ELF-1 (cell line): ENCODE measurements at regions not wholly inside any gene's neighbourhood (a gene's known extent, or its start where the extent isn't known, plus 50 kb on each side); places are given as distances from the start of the nearest gene placed in this dataset.
A peak's percentile ranks its signal among the peaks of the same experiment; 100 is the strongest.

Experiments used
- DNase-seq: peaks from one replicate; pipeline ENCODE4 v3.0.0-alpha.2; 2016; ENCODE audit warnings: low read depth, low spot score

- no peak for DNase-seq
Observed at GRCh38 chr6:69623357-69623756, 173.5 kb downstream of the LMBRD1 start.

- no peak for DNase-seq
Observed at GRCh38 chr6:69622924-69623323, 173.9 kb downstream of the LMBRD1 start.

- no peak for DNase-seq
Observed at GRCh38 chr6:69622230-69622629, 174.6 kb downstream of the LMBRD1 start.

GRCh38 chr6:69617163-69617562 is 179.6 kb downstream of the LMBRD1 start:
- no peak for DNase-seq

GRCh38 chr6:69609836-69610472 is 186.9 kb downstream of the LMBRD1 start:
- DNase-seq: no peak

- no peak for DNase-seq
Observed at GRCh38 chr6:69601132-69601531, 195.7 kb downstream of the LMBRD1 start.

- no peak for DNase-seq
Observed at GRCh38 chr6:69594405-69594804, 202.4 kb downstream of the LMBRD1 start.

- no peak for DNase-seq
Observed at GRCh38 chr6:69593706-69594105, 203.1 kb downstream of the LMBRD1 start.

GRCh38 chr6:69589626-69590025 is 207.2 kb downstream of the LMBRD1 start:
- no peak for DNase-seq

- peak; percentile 12 for DNase-seq
Observed at GRCh38 chr6:69584913-69585729, 211.7 kb downstream of the LMBRD1 start.

GRCh38 chr6:69584536-69584912 is 212.3 kb downstream of the LMBRD1 start:
- no peak for DNase-seq

GRCh38 chr6:69581581-69581980 is 215.2 kb downstream of the LMBRD1 start:
- no peak for DNase-seq

- DNase-seq: no peak
Observed at GRCh38 chr6:69580706-69581105, 216.1 kb downstream of the LMBRD1 start.

GRCh38 chr6:69578361-69578890 is 218.4 kb downstream of the LMBRD1 start:
- no peak for DNase-seq

- no peak for DNase-seq
Observed at GRCh38 chr6:69571234-69571633, 225.6 kb downstream of the LMBRD1 start.

GRCh38 chr6:69570106-69570505 is 226.7 kb downstream of the LMBRD1 start:
- DNase-seq: no peak

GRCh38 chr6:69560597-69560996 is 236.2 kb downstream of the LMBRD1 start:
- DNase-seq: peak; percentile 18

GRCh38 chr6:69555088-69555638 is 241.6 kb downstream of the LMBRD1 start:
- no peak for DNase-seq

GRCh38 chr6:69542494-69542893 is 254.3 kb downstream of the LMBRD1 start:
- DNase-seq: no peak

- no peak for DNase-seq
Observed at GRCh38 chr6:69527921-69528476, 268.8 kb downstream of the LMBRD1 start.

GRCh38 chr6:69515480-69515879 is 281.3 kb downstream of the LMBRD1 start:
- DNase-seq: peak; percentile 81

- no peak for DNase-seq
Observed at GRCh38 chr6:69494595-69494994, 302.2 kb downstream of the LMBRD1 start.
